ENCODE measurements at regions not wholly inside any gene's neighbourhood (a gene's known extent, or its start where the extent isn't known, plus 50 kb on each side); places are given as distances from the start of the nearest gene placed in this dataset.
A peak's percentile ranks its signal among the peaks of the same experiment; 100 is the strongest.
"Not testable (repeated sequence)": the region's sequence is repeated elsewhere in the genome, so short reads cannot be mapped to it uniquely, and the experiment has no call there.

- Mint-ChIP-seq H3K9me3 (no peaks in the 10 kb centered on the region), H3K27ac (no peak overlapping the region), H3K27me3 (peaks cover 11 to 38% of the 10 kb centered on the region in 2 donors), H3K4me3 (no peak overlapping the region), H3K4me1 (ENCODE audit: low read depth in 2 of 2) (peaks cover 0 to 6% of the 10 kb centered on the region in 2 donors), H3K36me3 (ENCODE audit: insufficient read depth) (no peaks in the 10 kb centered on the region)
- ATAC-seq (replicated peaks) (no peak), DNase-seq (no peak)
Observed at GRCh38 chr2:64263315-64263714, 119.1 kb upstream of the PELI1 start.

DNA sequence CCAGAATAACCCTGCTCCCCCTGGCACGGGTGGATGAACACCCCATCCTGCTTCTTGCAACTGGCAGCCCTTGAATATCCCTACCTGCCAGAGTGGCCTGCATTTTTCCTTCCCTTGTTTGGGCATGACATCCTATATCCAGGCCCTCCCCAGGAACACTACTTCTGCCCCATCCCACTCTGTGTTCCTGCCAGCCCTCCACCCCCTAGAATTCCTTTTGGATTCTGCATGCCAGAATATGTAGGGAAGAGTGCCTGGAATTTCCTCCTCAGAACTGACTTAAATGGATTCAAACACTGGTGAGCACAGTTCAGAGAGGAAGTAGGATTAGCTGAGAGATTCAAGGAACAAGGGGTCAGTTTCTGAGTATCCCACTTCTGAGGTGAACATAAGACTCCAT, 123.5 kb upstream of the PELI1 start:
- peaks cover 5 to 29% of the 10 kb centered on the region in 2 donors for H3K27me3 Mint-ChIP-seq
- no peaks in the 10 kb centered on the region for H3K36me3 Mint-ChIP-seq (ENCODE audit: insufficient read depth)
- no peak overlapping the region for H3K27ac Mint-ChIP-seq
- H3K4me1 Mint-ChIP-seq (ENCODE audit: low read depth in 2 of 2) = no peaks in the 10 kb centered on the region
- ATAC-seq (replicated peaks) (no peak), DNase-seq (no peak)
- peaks cover 4 to 7% of the 10 kb centered on the region in 2 donors for H3K9me3 Mint-ChIP-seq
- H3K4me3 Mint-ChIP-seq = no peak overlapping the region

GRCh38 chr2:64268330-64269048, 124.3 kb upstream of the PELI1 start:
- Mint-ChIP-seq H3K4me1 (ENCODE audit: low read depth in 2 of 2) (peaks cover 0 to 4% of the 10 kb centered on the region in 2 donors), H3K36me3 (ENCODE audit: insufficient read depth) (no peaks in the 10 kb centered on the region), H3K27me3 (peaks cover 5 to 26% of the 10 kb centered on the region in 2 donors), H3K4me3 (no peak overlapping the region), H3K9me3 (peaks cover 4 to 7% of the 10 kb centered on the region in 2 donors), H3K27ac (no peak overlapping the region)
- no peak for DNase-seq
- no peak for ATAC-seq (replicated peaks)

- Mint-ChIP-seq H3K4me1 (ENCODE audit: low read depth in 2 of 2) (peaks cover 3 to 4% of the 10 kb centered on the region in 2 donors), H3K4me3 (no peak overlapping the region), H3K27me3 (no peaks in the 10 kb centered on the region), H3K36me3 (ENCODE audit: insufficient read depth) (no peaks in the 10 kb centered on the region), H3K9me3 (peaks cover 4 to 7% of the 10 kb centered on the region in 2 donors), H3K27ac (peak overlapping the region in 1 of 2 donors; percentile 14)
- no peak for DNase-seq
- ATAC-seq (replicated peaks) = no peak
Observed at GRCh38 chr2:64273524-64274398, 129.5 kb upstream of the PELI1 start.

- peaks cover 3 to 4% of the 10 kb centered on the region in 2 donors for H3K4me1 Mint-ChIP-seq (ENCODE audit: low read depth in 2 of 2)
- no peak for DNase-seq
- ATAC-seq (replicated peaks) = no peak
- H3K36me3 Mint-ChIP-seq (ENCODE audit: insufficient read depth) = no peaks in the 10 kb centered on the region
- no peak overlapping the region for H3K27ac Mint-ChIP-seq
- H3K27me3 Mint-ChIP-seq = no peaks in the 10 kb centered on the region
- peaks cover 4 to 7% of the 10 kb centered on the region in 2 donors for H3K9me3 Mint-ChIP-seq
- no peak overlapping the region for H3K4me3 Mint-ChIP-seq
Observed at GRCh38 chr2:64274399-64275173, 130.4 kb upstream of the PELI1 start.

DNA sequence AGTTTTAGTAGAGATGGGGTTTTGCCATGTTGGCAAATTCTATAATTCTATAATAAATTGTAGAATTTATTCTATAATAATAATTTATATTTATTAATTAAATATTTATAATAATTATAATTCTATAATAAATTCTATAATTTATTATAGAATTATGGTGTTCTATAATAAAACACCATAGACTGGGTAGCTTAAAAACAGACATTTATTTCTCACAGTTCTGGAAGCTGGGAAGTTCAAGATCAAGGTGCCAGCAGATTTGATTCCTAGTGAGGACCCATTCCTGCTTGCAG, 130.9 kb upstream of the PELI1 start:
- peaks cover 4 to 7% of the 10 kb centered on the region in 2 donors for H3K9me3 Mint-ChIP-seq

GRCh38 chr2:64276417-64277095, 132.3 kb upstream of the PELI1 start:
- H3K4me1 Mint-ChIP-seq (ENCODE audit: low read depth in 2 of 2) = peaks cover 3 to 4% of the 10 kb centered on the region in 2 donors
- no peak overlapping the region for H3K4me3 Mint-ChIP-seq
- no peak overlapping the region for H3K27ac Mint-ChIP-seq
- no peaks in the 10 kb centered on the region for H3K9me3 Mint-ChIP-seq
- no peaks in the 10 kb centered on the region for H3K27me3 Mint-ChIP-seq
- H3K36me3 Mint-ChIP-seq (ENCODE audit: insufficient read depth) = no peaks in the 10 kb centered on the region
- no peak for DNase-seq
- ATAC-seq (replicated peaks) = no peak

More for the DNA sequence above, 130.9 kb upstream of the PELI1 start:
- Mint-ChIP-seq H3K27ac (no peak overlapping the region), H3K4me3 (no peak overlapping the region), H3K27me3 (no peaks in the 10 kb centered on the region), H3K36me3 (ENCODE audit: insufficient read depth) (no peaks in the 10 kb centered on the region), H3K4me1 (ENCODE audit: low read depth in 2 of 2) (peaks cover 3 to 4% of the 10 kb centered on the region in 2 donors)
- no peak for DNase-seq
- ATAC-seq (replicated peaks) = no peak

DNA sequence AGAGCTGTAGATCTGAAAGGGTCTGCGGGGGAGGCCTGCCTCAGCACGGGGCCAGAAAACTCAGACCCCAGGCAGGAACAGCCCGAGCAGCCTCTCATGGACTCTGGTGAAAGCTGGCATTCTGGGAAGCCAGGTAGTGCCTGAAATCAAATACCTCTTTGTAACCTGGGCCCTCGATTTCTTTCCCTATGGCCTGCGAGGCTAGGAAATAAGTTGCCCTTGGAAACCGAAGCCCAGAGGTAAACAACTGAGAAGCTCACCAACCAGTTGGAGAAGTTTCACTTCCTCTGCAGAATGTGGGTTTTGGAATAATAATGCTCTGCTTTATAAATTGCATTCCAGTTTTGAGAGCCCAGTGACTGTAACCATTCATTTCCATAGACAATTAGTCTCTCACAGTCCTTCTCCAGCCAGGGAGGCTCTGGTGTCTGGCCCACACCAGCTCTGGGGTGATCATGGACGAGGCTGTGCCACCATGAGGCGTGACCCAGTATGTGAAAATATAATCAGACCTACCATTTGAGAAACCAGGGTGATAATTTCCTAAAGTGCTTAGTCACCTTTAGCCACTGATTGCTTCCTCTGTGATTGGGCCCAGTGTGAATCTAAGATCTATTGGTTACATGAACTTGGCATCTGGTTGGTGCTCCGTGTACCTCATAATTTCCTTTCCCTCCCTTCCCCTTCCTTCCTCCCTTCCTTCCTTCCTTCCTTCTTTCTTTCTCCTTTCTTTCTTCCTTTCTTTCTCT, 133.1 kb upstream of the PELI1 start:
- ATAC-seq (replicated peaks) (peak; percentile 41), DNase-seq (no peak)
- Mint-ChIP-seq H3K27me3 (no peaks in the 10 kb centered on the region), H3K36me3 (ENCODE audit: insufficient read depth) (no peaks in the 10 kb centered on the region), H3K4me3 (no peak overlapping the region), H3K4me1 (ENCODE audit: low read depth in 2 of 2) (peaks cover 3 to 4% of the 10 kb centered on the region in 2 donors), H3K27ac (no peak overlapping the region), H3K9me3 (no peaks in the 10 kb centered on the region)

DNA sequence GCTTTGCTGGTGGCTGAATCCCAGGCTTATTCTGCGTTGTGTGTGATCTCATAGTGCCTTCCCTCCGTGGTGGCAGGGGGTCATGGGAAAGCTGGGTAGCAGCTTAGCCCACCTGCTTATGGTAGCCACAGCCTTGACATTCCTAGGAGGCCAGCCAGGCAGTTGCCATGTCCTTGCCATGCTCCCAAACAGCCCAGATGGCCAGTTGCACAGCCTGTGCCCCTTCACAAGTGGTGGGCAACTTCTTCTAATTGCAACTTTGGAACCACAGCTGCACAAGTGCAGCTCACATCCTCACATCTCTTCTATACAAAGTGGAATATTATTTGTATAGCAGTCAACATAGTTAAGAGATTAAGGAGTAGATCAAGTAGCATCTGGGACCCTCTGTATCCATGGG, 136.6 kb upstream of the PELI1 start:
- H3K27me3 Mint-ChIP-seq; H3K4me1 Mint-ChIP-seq (ENCODE audit: low read depth in 2 of 2): not testable (repeated sequence)

GRCh38 chr2:64283006-64283570, 138.9 kb upstream of the PELI1 start:
- Mint-ChIP-seq H3K4me1 (ENCODE audit: low read depth in 2 of 2) (no peaks in the 10 kb centered on the region), H3K4me3 (no peak overlapping the region), H3K27ac (no peak overlapping the region), H3K36me3 (ENCODE audit: insufficient read depth) (no peaks in the 10 kb centered on the region), H3K27me3 (no peaks in the 10 kb centered on the region), H3K9me3 (no peaks in the 10 kb centered on the region)
- DNase-seq = no peak
- no peak for ATAC-seq (replicated peaks)

More for the DNA sequence above, 136.6 kb upstream of the PELI1 start:
- not testable (repeated sequence) for H3K4me3 Mint-ChIP-seq; H3K27ac Mint-ChIP-seq; H3K36me3 Mint-ChIP-seq (ENCODE audit: insufficient read depth); DNase-seq; H3K9me3 Mint-ChIP-seq; ATAC-seq (replicated peaks)

DNA sequence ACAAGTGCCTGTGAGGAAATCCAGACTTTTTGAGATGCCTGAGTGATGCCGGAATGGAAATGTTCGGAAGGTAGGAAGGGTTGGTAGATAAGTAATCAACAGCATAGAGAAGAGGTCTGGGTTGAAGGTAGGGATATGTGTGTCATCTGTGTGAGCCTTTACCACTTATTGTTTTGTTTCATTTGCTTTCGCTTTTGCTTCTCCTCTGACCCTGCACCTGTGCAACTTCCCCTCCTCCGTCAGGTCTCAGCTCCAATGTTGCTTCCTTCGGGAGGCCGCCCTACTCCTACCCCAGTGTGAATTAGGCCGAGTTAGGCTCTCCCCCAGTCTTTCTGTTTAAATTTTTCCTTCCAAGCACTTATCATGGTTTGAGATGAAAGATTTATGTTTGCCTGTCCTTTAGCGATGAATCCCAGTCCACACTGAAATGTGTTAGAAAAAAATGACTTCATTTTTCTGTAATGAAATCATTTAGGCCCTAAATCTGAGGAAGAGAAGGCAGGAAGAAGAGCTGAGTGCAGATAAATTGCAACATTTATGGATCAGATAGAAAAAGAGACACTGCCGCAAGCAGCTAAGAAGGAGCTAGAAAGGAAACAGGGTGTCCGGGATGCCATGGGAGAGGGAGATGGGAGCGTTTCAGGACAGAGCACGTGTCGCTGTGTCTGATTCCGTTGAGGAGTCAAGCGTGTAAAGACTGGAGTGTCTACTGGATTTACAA, 139.6 kb upstream of the PELI1 start:
- Mint-ChIP-seq H3K36me3 (ENCODE audit: insufficient read depth) (no peaks in the 10 kb centered on the region), H3K4me3 (no peak overlapping the region), H3K27me3 (no peaks in the 10 kb centered on the region), H3K27ac (no peak overlapping the region), H3K4me1 (ENCODE audit: low read depth in 2 of 2) (no peaks in the 10 kb centered on the region), H3K9me3 (no peaks in the 10 kb centered on the region)
- ATAC-seq (replicated peaks) (peak; percentile 82), DNase-seq (no peak)

- Mint-ChIP-seq H3K4me3 (no peak overlapping the region), H3K9me3 (no peaks in the 10 kb centered on the region), H3K27me3 (peaks cover 4% of the 10 kb centered on the region in 2 donors), H3K27ac (no peak overlapping the region), H3K36me3 (ENCODE audit: insufficient read depth) (no peaks in the 10 kb centered on the region), H3K4me1 (ENCODE audit: low read depth in 2 of 2) (no peaks in the 10 kb centered on the region)
- ATAC-seq (replicated peaks) (no peak), DNase-seq (no peak)
Observed at GRCh38 chr2:64284751-64285150, 140.5 kb upstream of the PELI1 start.
